GM12891 (cell line): ENCODE measurements at regions not wholly inside any gene's neighbourhood (a gene's known extent, or its start where the extent isn't known, plus 50 kb on each side); places are given as distances from the start of the nearest gene placed in this dataset.

Experiments used
- PAX5 ChIP-seq: IDR thresholded peaks from 2 replicates; pipeline ENCODE4 v1.6.1; 2011; ENCODE audit warnings: low read length, moderate library complexity, mild to moderate bottlenecking; ENCODE audit not compliant: insufficient read depth, severe bottlenecking
- POLR2A ChIP-seq: IDR thresholded peaks from 2 replicates; pipeline ENCODE4 v1.6.1; 2011; ENCODE audit warnings: low read depth, low read length, control low read depth
- POLR2AphosphoS5 ChIP-seq: IDR thresholded peaks from 2 replicates; pipeline ENCODE4 v1.6.1; 2011; ENCODE audit warnings: low read depth, low read length, control low read depth
- POU2F2 ChIP-seq: IDR thresholded peaks from 2 replicates; pipeline ENCODE4 v1.6.1; 2011; ENCODE audit warnings: low read depth, mild to moderate bottlenecking, control low read depth, low read length, moderate library complexity
- SPI1 ChIP-seq: IDR thresholded peaks from 2 replicates; pipeline ENCODE4 v1.6.1; 2011; ENCODE audit warnings: low read depth, low read length, control low read depth
- TAF1 ChIP-seq: IDR thresholded peaks from 2 replicates; pipeline ENCODE4 v1.6.1; 2011; ENCODE audit warnings: low read depth, low read length, control low read depth

DNA sequence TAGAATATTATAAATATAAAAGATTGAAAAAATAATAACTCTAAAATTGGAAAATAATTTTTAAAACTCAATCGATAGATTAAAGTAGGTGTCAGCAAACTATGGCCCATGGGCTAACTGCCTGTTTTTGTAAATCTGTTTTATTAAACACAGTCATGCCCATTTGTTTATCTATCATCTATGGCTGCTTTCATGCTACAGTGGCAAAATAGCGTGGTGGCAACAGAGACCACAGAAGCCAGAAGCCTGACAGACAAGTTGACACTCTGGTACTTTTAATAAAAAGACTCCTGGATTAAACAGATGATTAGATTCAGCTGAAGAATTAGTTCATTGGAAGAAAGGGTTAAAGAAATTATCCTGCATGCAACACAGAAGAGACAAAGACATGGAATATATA lies 400.7 kb upstream of the RORB start:
- TF ChIP-seq SPI1 (no peak), POLR2AphosphoS5 (no peak), POLR2A (no peak), TAF1 (no peak), PAX5 (no peak), POU2F2 (no peak)
